Lung (tissue), 11 donors: ENCODE measurements at regions not wholly inside any gene's neighbourhood (a gene's known extent, or its start where the extent isn't known, plus 50 kb on each side); places are given as distances from the start of the nearest gene placed in this dataset.

Source experiments
- ATAC-seq: fragments of 200-7000 bp; cut with Tn5 transposase; one replicate; pipeline ENCODE4 v1.9.1; 2020; ENCODE audit warnings: moderate number of reproducible peaks; ENCODE audit not compliant: insufficient read depth, low FRiP score
- DNase-seq, 3 donors: peaks; one replicate each; pipeline ENCODE4 v3.0.0-alpha.2; 2013 to 2017
- H3K27ac ChIP-seq, 2 donors: one replicate each; pipeline ENCODE4 v1.5.1; 2013; ENCODE audit warnings: mild to moderate bottlenecking in 2 of 2, moderate library complexity in 2 of 2, control low read depth in 1 of 2, inconsistent platforms in 1 of 2, low read depth in 1 of 2, low read length in 1 of 2
- H3K27me3 ChIP-seq, 3 donors: one replicate each; pipeline ENCODE4 v1.5.1; 2013; ENCODE audit warnings: low read length in 2 of 3; ENCODE audit not compliant: control insufficient read depth in 3 of 3, insufficient read depth in 3 of 3
- H3K36me3 ChIP-seq, 4 donors: one replicate each; pipeline ENCODE4 v1.5.1; 2013; ENCODE audit warnings: low read length in 4 of 4, mild to moderate bottlenecking in 1 of 4, moderate library complexity in 1 of 4; ENCODE audit not compliant: control insufficient read depth in 4 of 4, insufficient read depth in 4 of 4
- H3K4me1 ChIP-seq, 5 donors: one replicate each; pipeline ENCODE4 v1.5.1; 2013; ENCODE audit warnings: low read length in 5 of 5, mild to moderate bottlenecking in 2 of 5, moderate library complexity in 1 of 5; ENCODE audit not compliant: control insufficient read depth in 5 of 5, insufficient read depth in 5 of 5
- H3K4me3 ChIP-seq: one replicate; pipeline ENCODE4 v1.5.1; 2013; ENCODE audit warnings: mild to moderate bottlenecking, control low read depth, moderate library complexity
- H3K9ac ChIP-seq, 2 donors: one replicate each; pipeline ENCODE4 v1.5.1; 2013; ENCODE audit warnings: low read length in 2 of 2, control low read depth in 1 of 2; ENCODE audit not compliant: insufficient read depth in 1 of 2
- H3K9me3 ChIP-seq, 4 donors: one replicate each; pipeline ENCODE4 v1.5.1; 2013; ENCODE audit warnings: low read length in 3 of 4, mild to moderate bottlenecking in 1 of 4, moderate library complexity in 1 of 4; ENCODE audit not compliant: control insufficient read depth in 4 of 4, insufficient read depth in 3 of 4
- WGBS, 2 donors: extraction: QIAGEN DNeasy Blood & Tissue Kit; methylation state at CpG; one replicate each; pipeline ENCODE4 v1.1.7; 2013; 5-methylcytosine and 5-hydroxymethylcytosine counted together
- TF ChIP-seq, protein P1 (sequence below): IDR thresholded peaks from 2 replicates; pipeline ENCODE4 v1.5.1; 2012; ENCODE audit warnings: mild to moderate bottlenecking; ENCODE audit errors: control extremely low read depth, extremely low read depth
- donor health status: control.
- donor health status: control.
- donor health status: Bipolar disorder and iron deficiency.
- donor health status: healthy.
- donor health status: DM: yes; HTN: yes; CAD: no.

DNA sequence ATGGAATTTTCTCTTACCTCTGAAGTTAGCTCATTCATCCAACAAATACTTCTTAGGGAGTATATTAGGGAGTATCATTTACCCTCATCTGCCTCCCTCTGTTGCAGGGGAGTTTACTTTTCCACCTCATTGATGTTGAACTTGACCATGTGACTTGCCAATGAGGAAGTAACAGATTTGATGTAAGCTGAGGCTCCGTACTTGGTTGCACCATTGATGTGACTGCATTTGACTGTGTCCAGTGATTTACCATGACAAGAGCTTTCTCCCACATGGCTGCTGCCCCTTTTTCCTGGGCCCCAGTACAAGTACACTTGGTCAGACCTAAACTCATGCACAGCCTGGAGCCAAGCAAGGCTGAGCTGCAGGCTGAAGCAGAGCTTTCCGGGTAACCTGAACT is 81.6 kb upstream of the HS3ST2 start:
- no peak overlapping the region for H3K27ac ChIP-seq
- DNase-seq, result no peak

DNA sequence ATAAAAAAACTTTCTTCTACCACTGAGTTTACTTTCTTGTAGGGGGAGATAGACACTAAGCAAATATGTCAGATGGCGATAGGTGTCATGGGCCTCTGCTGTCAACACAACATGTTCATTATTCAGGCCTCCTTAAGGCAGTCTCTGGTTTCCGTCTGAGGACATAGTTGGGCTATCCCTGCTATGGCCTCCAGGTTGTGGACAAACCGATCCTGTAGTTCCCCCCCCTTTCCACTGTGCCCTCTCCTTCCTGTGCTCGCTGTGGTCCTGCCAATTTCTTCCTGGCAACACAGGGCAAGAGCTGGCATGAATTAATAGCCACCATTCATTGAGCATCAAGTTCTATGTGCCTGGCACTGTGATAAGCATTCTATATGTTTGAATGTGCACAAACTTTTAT is 81.0 kb upstream of the HS3ST2 start:
- H3K36me3 ChIP-seq, result no peaks in the 10 kb centered on the region
- H3K9me3 ChIP-seq, result no peaks in the 10 kb centered on the region
- DNase-seq (no peak), ATAC-seq (no peak)
- no peak overlapping the region for H3K27ac ChIP-seq
- peaks cover 0 to 9% (median under 1%) of the 10 kb centered on the region in 5 donors for H3K4me1 ChIP-seq
- no peak overlapping the region for H3K9ac ChIP-seq
- peaks cover 0 to 4% (median 0%) of the 10 kb centered on the region in 3 donors for H3K27me3 ChIP-seq
- TF ChIP-seq, protein P1, sequence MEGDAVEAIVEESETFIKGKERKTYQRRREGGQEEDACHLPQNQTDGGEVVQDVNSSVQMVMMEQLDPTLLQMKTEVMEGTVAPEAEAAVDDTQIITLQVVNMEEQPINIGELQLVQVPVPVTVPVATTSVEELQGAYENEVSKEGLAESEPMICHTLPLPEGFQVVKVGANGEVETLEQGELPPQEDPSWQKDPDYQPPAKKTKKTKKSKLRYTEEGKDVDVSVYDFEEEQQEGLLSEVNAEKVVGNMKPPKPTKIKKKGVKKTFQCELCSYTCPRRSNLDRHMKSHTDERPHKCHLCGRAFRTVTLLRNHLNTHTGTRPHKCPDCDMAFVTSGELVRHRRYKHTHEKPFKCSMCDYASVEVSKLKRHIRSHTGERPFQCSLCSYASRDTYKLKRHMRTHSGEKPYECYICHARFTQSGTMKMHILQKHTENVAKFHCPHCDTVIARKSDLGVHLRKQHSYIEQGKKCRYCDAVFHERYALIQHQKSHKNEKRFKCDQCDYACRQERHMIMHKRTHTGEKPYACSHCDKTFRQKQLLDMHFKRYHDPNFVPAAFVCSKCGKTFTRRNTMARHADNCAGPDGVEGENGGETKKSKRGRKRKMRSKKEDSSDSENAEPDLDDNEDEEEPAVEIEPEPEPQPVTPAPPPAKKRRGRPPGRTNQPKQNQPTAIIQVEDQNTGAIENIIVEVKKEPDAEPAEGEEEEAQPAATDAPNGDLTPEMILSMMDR, result no peak
- 69 to 91% methylated on average over 4 of the region's 4 CpGs for WGBS, 2 donors
- H3K4me3 ChIP-seq, result no peak overlapping the region

More for the DNA sequence above, 81.6 kb upstream of the HS3ST2 start:
- H3K9me3 ChIP-seq, result no peaks in the 10 kb centered on the region
- 72 to 73% methylated on average over 2 of the region's 2 CpGs for WGBS, 2 donors
- H3K36me3 ChIP-seq, result no peaks in the 10 kb centered on the region
- H3K9ac ChIP-seq, result no peak overlapping the region
- H3K4me3 ChIP-seq, result no peak overlapping the region
- ATAC-seq, result no peak
- TF ChIP-seq, protein P1, result no peak
- peaks cover 0 to 12% (median 2%) of the 10 kb centered on the region in 5 donors for H3K4me1 ChIP-seq
- H3K27me3 ChIP-seq, result peaks cover 0 to 4% (median 0%) of the 10 kb centered on the region in 3 donors

DNA sequence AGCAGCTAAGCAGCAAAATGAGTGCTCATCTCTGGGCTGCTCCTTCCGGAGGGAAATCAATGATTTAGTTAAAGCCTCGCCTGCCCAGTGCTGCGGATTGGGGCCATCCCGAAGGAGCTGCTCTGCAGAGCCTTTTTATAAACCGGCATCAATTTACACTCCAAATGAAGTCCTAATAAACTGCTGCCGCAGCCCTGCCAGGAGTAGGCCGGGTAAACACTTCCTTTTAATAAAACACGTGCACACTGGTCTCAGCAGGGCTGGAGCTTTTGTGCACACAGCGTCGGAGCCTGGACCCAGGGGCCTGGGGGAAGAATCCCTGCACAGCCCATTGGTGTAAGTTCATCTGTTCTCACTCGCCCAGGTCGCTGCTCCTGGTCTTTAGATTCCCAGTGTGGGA is 79.6 kb upstream of the HS3ST2 start:
- H3K27me3 ChIP-seq, result peaks cover 0 to 4% (median 0%) of the 10 kb centered on the region in 3 donors
- DNase-seq (peak in 1 of 3 donors; percentile 32), ATAC-seq (no peak)
- TF ChIP-seq, protein P1, result no peak
- H3K9me3 ChIP-seq, result no peaks in the 10 kb centered on the region
- no peak overlapping the region for H3K9ac ChIP-seq
- H3K4me1 ChIP-seq, result no peaks in the 10 kb centered on the region
- WGBS, 2 donors, result 39 to 54% methylated on average over 12 of the region's 12 CpGs
- H3K27ac ChIP-seq, result no peak overlapping the region
- no peak overlapping the region for H3K4me3 ChIP-seq
- H3K36me3 ChIP-seq, result no peaks in the 10 kb centered on the region

DNA sequence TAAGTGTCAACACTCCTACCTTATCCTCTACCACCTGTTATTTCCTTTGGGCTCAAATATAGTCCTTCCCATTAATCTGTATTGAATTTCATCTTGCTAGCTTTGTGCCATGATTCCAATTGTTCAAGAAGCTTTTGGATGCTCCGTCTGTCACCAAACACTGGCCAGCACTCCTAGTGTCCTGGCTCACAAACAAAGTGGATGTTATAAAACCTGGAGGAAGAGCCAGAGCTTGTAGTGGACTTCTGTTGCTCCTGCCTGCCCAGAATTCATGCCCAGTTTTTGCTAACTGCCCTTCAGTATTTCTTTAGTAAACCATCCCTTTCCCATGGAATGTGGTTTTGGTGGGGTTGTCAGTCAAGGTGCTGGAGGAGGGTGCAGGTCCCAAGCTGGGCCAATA is 77.2 kb upstream of the HS3ST2 start:
- H3K9ac ChIP-seq, result no peak overlapping the region
- no peaks in the 10 kb centered on the region for H3K36me3 ChIP-seq
- 80 to 89% methylated on average over 1 of the region's 1 CpG for WGBS, 2 donors
- DNase-seq (no peak), ATAC-seq (no peak)
- peaks cover 0 to 4% (median 0%) of the 10 kb centered on the region in 3 donors for H3K27me3 ChIP-seq
- no peaks in the 10 kb centered on the region for H3K4me1 ChIP-seq
- TF ChIP-seq, protein P1, result no peak
- H3K9me3 ChIP-seq, result no peaks in the 10 kb centered on the region
- no peak overlapping the region for H3K27ac ChIP-seq
- H3K4me3 ChIP-seq, result no peak overlapping the region
